ENCODE measurements at regions not wholly inside any gene's neighbourhood (a gene's known extent, or its start where the extent isn't known, plus 50 kb on each side); places are given as distances from the start of the nearest gene placed in this dataset.

DNA sequence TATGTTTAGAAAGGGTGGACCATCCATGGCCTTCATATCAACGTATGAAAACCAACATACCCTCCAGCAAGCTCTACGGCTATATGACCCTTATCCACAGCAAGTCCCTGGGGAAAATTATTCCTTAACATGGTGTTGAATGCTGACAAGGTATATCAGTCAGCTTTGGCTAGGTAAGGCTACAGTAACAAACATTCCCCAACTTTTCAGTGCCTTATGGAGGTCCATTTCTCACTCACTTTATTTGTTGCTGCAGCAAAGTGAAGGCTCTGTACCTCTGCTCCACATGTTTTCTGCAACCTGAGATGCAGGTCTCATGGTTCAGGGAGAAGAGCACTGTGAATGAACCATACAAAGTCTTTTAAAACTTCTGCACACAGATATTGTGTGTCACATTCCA, 83.8 kb upstream of the TOX3 start:
- DNase-seq: no peak
- WGBS, 2 donors: 81 to 90% methylated on average over 2 of the region's 2 CpGs
- no peak for TF ChIP-seq POLR2A (IDR thresholded peaks at IDR 0.05)
- TF ChIP-seq, protein P1, sequence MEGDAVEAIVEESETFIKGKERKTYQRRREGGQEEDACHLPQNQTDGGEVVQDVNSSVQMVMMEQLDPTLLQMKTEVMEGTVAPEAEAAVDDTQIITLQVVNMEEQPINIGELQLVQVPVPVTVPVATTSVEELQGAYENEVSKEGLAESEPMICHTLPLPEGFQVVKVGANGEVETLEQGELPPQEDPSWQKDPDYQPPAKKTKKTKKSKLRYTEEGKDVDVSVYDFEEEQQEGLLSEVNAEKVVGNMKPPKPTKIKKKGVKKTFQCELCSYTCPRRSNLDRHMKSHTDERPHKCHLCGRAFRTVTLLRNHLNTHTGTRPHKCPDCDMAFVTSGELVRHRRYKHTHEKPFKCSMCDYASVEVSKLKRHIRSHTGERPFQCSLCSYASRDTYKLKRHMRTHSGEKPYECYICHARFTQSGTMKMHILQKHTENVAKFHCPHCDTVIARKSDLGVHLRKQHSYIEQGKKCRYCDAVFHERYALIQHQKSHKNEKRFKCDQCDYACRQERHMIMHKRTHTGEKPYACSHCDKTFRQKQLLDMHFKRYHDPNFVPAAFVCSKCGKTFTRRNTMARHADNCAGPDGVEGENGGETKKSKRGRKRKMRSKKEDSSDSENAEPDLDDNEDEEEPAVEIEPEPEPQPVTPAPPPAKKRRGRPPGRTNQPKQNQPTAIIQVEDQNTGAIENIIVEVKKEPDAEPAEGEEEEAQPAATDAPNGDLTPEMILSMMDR (IDR thresholded peaks at IDR 0.05): no peak
- Histone ChIP-seq H3K27ac (no peak overlapping the region), H3K36me3 (no peaks in the 10 kb centered on the region), H3K4me3 (replicated peaks in 1 of 3) (no peak overlapping the region), H3K27me3 (no peaks in the 10 kb centered on the region), H3K9me3 (no peaks in the 10 kb centered on the region), H3K4me1 (no peaks in the 10 kb centered on the region)
- intact Hi-C loops (cut with DNase I): no loop called here

DNA sequence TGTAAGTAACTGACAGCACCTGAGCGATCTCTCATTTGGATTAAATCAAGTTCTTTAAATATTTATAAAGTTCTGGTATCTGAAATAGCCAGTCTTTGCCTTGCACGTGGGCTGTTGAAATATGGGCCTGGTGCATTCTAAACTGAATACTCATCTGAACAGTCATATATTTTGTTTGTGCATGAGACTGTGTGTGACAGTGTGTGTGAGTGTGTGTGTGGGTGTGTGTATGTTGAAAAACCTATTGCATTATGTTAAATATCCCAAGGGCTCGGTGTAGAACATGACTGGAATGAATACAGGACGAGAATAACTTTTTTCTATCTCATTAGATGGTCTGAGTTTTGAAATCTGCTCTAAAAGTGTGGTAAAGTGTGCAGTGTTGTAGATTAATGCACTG, 82.4 kb upstream of the TOX3 start:
- DNase-seq: no peak
- H3K27ac ChIP-seq: no peak overlapping the region
- H3K27me3 ChIP-seq: no peaks in the 10 kb centered on the region
- H3K36me3 ChIP-seq: no peaks in the 10 kb centered on the region
- TF ChIP-seq, protein P1 (IDR thresholded peaks at IDR 0.05): no peak
- TF ChIP-seq POLR2A (IDR thresholded peaks at IDR 0.05): no peak
- no peaks in the 10 kb centered on the region for H3K4me1 ChIP-seq
- no peaks in the 10 kb centered on the region for H3K9me3 ChIP-seq
- WGBS, 2 donors: 66 to 69% methylated on average over 4 of the region's 4 CpGs
- intact Hi-C loops (cut with DNase I): no loop called here
- no peak overlapping the region for H3K4me3 ChIP-seq (replicated peaks in 1 of 3)

DNA sequence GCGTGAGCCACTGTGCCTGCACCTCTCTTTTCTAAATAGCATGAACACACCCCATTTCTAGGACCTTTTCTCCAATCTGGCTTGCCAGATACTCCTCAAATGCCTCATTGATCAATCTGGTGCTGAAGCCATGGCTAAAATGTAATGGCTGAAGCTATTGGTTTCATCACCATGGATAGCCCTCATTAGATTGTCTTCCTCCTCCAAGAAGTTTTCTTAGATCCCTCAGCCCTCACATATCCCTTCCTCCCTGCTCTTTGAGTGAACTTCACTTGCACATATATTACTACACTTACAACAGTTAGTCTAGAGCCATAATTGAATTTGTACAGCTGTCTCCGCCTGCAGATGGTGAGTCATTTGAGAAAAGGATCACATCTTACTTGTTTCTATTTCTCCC, 77.9 kb upstream of the TOX3 start:
- no peak overlapping the region for H3K27ac ChIP-seq
- no peak for DNase-seq
- TF ChIP-seq, protein P1 (IDR thresholded peaks at IDR 0.05): no peak
- no peak for TF ChIP-seq POLR2A (IDR thresholded peaks at IDR 0.05)
- no peaks in the 10 kb centered on the region for H3K4me1 ChIP-seq
- no peaks in the 10 kb centered on the region for H3K36me3 ChIP-seq
- 85 to 93% methylated on average over 2 of the region's 2 CpGs for WGBS, 2 donors
- H3K9me3 ChIP-seq: no peaks in the 10 kb centered on the region
- no peaks in the 10 kb centered on the region for H3K27me3 ChIP-seq
- no peak overlapping the region for H3K4me3 ChIP-seq (replicated peaks in 1 of 3)
- intact Hi-C loops (cut with DNase I): no loop called here

DNA sequence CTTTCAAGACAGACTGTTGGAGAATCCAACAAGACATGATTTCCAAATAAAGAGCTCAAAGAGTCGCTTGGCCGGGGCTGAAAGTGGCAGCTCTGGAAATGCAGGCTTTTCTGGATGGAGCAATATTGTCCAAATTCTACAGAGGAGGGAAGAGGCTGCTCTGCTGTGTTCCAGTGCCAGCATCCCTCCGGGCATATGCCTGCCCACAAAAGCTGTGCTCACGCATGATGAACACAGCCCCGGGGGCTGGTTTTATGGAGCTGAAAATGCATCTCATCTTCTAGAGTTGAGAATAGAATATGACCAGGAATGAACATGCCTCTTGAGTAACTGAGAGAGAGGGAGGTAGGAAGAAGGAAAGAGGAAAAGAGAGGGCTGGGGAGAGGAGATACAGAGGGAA, 74.7 kb upstream of the TOX3 start:
- no peak overlapping the region for H3K4me3 ChIP-seq (replicated peaks in 1 of 3)
- no peak overlapping the region for H3K27ac ChIP-seq
- no peaks in the 10 kb centered on the region for H3K27me3 ChIP-seq
- intact Hi-C loops (cut with DNase I): no loop called here
- 87% methylated on average over 5 of the region's 5 CpGs for WGBS, 2 donors
- TF ChIP-seq, protein P1 (IDR thresholded peaks at IDR 0.05): no peak
- TF ChIP-seq POLR2A (IDR thresholded peaks at IDR 0.05): no peak
- no peaks in the 10 kb centered on the region for H3K4me1 ChIP-seq
- no peaks in the 10 kb centered on the region for H3K9me3 ChIP-seq
- DNase-seq: no peak
- H3K36me3 ChIP-seq: no peaks in the 10 kb centered on the region

DNA sequence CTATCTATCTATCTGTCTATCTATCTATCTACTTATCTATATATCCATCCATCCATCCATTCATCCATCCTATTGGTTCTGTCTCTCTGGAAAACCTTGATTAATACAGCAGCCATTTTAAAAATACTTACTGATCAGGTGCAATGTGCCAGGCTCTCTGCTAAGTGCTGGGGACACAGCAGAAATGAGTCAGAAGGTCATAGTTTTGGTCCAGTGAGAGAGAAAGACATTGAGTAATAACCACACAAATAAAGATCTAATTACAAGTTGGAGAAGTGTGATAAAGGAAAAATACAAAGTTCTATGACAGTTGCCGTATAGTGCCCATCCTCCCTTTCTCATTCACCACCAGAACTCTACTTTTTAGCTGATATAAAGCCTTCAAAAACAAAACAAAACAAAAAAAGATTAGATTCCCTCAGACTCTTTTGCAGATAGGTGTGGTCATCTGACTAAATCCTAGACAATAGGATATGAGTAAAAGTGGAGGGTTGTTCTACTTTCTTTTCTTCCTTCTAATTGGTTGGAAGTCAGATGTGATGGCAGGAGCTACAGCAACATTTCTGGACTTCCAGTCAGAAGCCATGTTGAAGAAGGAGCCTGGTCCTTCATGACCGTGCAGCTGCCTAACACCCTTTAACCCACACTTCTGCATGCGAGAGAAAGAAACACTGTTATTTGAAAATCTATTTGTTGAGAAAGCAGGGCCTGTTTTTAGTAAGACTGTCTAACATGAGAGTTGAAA, 72.0 kb upstream of the TOX3 start:
- DNase-seq: no peak
- no peak overlapping the region for H3K27ac ChIP-seq
- H3K4me1 ChIP-seq: no peaks in the 10 kb centered on the region
- WGBS, 2 donors: 64 to 81% methylated on average over 3 of the region's 3 CpGs
- no peaks in the 10 kb centered on the region for H3K27me3 ChIP-seq
- no peak for TF ChIP-seq POLR2A (IDR thresholded peaks at IDR 0.05)
- TF ChIP-seq, protein P1 (IDR thresholded peaks at IDR 0.05): no peak
- no peaks in the 10 kb centered on the region for H3K36me3 ChIP-seq
- intact Hi-C loops (cut with DNase I): no loop called here
- H3K4me3 ChIP-seq (replicated peaks in 1 of 3): no peak overlapping the region
- H3K9me3 ChIP-seq: no peaks in the 10 kb centered on the region
